Loucy (cell line): ENCODE measurements at regions not wholly inside any gene's neighbourhood (a gene's known extent, or its start where the extent isn't known, plus 50 kb on each side); places are given as distances from the start of the nearest gene placed in this dataset.

ENCODE experiments used
- H2AFZ ChIP-seq: fragments of 200-600 bp; sonication (generic); 2 replicates; pipeline ENCODE4 v1.6.0; 2016; ENCODE audit warnings: antibody characterized with exemption, mild to moderate bottlenecking, low read length, moderate library complexity
- H3F3A ChIP-seq: fragments of 200-600 bp; 2 replicates; pipeline ENCODE4 v1.6.0; 2016; ENCODE audit warnings: antibody characterized with exemption, low read depth, mild to moderate bottlenecking
- H3K27me3 ChIP-seq: fragments of 200-600 bp; sonication (generic); 2 replicates; pipeline ENCODE4 v1.6.1; 2014; ENCODE audit warnings: low read length, mild to moderate bottlenecking; ENCODE audit not compliant: insufficient read depth, poor library complexity, severe bottlenecking
- H3K36me3 ChIP-seq: fragments of 200-600 bp; sonication (generic); 2 replicates; pipeline ENCODE4 v1.6.1; 2016; ENCODE audit warnings: low read length; ENCODE audit not compliant: insufficient read depth
- H3K4me1 ChIP-seq: fragments of 200-600 bp; sonication (generic); 2 replicates; pipeline ENCODE4 v1.5.1; 2014; ENCODE audit warnings: low read length, mild to moderate bottlenecking; ENCODE audit not compliant: insufficient read depth, poor library complexity, severe bottlenecking
- H3K4me2 ChIP-seq: fragments of 200-600 bp; sonication (generic); 2 replicates; pipeline ENCODE4 v1.6.0; 2014; ENCODE audit warnings: antibody characterized with exemption, low read length, low read depth, mild to moderate bottlenecking; ENCODE audit not compliant: poor library complexity, severe bottlenecking
- H3K4me3 ChIP-seq: fragments of 200-600 bp; sonication (generic); 2 replicates; pipeline ENCODE4 v1.5.1; 2014; ENCODE audit warnings: low read length, mild to moderate bottlenecking, mixed read lengths; ENCODE audit not compliant: poor library complexity, severe bottlenecking
- H3K79me2 ChIP-seq: fragments of 200-600 bp; sonication (generic); 2 replicates; pipeline ENCODE4 v1.6.1; 2014; ENCODE audit warnings: low read length; ENCODE audit not compliant: insufficient read depth
- H3K9ac ChIP-seq: fragments of 200-600 bp; sonication (generic); 2 replicates; pipeline ENCODE4 v1.6.0; 2014; ENCODE audit warnings: mild to moderate bottlenecking, low read depth, low read length, moderate library complexity; ENCODE audit not compliant: poor library complexity, severe bottlenecking
- H3K9me2 ChIP-seq: fragments of 200-600 bp; sonication (generic); replicated peaks from 2 replicates; pipeline ENCODE4 v1.6.1; 2016; ENCODE audit warnings: low read depth, low read length, mixed read lengths
- H3K9me3 ChIP-seq: fragments of 200-600 bp; sonication (generic); 2 replicates; pipeline ENCODE4 v1.6.1; 2014; ENCODE audit warnings: mild to moderate bottlenecking, antibody characterized with exemption, low read length, low read depth; ENCODE audit not compliant: insufficient read depth
- H4K20me1 ChIP-seq: fragments of 200-600 bp; sonication (generic); 2 replicates; pipeline ENCODE4 v1.6.0; 2014; ENCODE audit warnings: antibody characterized with exemption, low read length, mild to moderate bottlenecking; ENCODE audit not compliant: insufficient read depth, poor library complexity, severe bottlenecking
- CTCF ChIP-seq: fragments of 200-600 bp; sonication (generic); conservative IDR thresholded peaks from 2 replicates; pipeline ENCODE4 v1.5.1; 2014; ENCODE audit warnings: mild to moderate bottlenecking, antibody characterized with exemption, low read length
- EZH2phosphoT487 ChIP-seq: fragments of 200-600 bp; IDR thresholded peaks from 2 replicates; pipeline ENCODE4 v1.6.1; 2018; ENCODE audit warnings: antibody characterized with exemption, mild to moderate bottlenecking, moderate library complexity, borderline replicate concordance

DNA sequence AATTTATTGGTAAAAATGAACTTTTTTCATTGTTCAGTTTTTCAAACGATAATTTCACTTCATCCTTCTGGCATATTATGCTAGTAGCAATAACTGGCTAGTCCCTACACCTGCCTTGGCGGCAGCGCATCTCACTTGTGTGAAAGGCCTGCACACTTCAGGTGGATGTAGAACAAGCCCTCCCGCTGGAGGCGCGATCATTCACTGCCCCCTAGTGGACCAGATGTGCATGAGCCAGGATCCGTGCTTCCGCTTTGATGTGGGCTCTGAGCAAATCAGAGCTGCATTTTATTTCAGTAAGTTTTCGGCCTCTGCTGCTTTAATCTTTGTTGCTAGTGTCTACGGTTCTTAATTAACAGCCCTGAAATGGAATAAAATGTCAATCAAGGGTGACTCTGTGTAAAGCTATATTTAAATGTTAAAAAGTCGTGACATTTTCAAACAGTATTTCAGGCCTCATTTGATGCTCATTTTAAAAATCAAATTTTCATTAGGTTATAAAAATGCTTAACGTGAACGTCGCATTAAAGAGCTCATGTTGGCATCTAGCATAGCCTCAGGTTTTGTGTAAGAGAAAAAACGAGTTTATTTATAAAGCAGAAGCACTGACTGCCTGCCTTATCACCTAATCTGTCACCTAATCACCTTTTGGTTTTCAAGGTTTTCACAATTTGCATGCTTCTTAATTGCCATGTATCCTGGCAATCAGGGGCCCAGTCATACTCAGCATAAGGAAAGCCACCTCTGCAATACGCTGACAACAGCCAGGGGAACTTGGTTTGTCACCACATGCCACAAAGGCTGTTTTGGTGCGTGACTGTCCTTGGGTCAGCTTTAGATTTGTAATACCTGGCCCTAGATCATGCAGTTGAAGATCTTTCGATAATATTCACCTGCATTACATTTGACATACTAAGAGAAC lies 112.2 kb downstream of the TEX26 start:
- Histone ChIP-seq H3K79me2 (no peaks in the 10 kb centered on the region), H3K4me2 (peak overlapping the region; percentile 60), H2AFZ (no peak overlapping the region), H3K4me3 (no peak overlapping the region), H3K9me2 (no peaks in the 10 kb centered on the region), H3K4me1 (peaks cover 27% of the 10 kb centered on the region), H3K27me3 (peaks cover 31% of the 10 kb centered on the region), H4K20me1 (no peaks in the 10 kb centered on the region), H3K9ac (no peak overlapping the region), H3K36me3 (no peaks in the 10 kb centered on the region), H3K9me3 (no peaks in the 10 kb centered on the region), H3F3A (no peaks in the 10 kb centered on the region)
- no peak for TF ChIP-seq EZH2phosphoT487
- peak; percentile 99 for TF ChIP-seq CTCF

DNA sequence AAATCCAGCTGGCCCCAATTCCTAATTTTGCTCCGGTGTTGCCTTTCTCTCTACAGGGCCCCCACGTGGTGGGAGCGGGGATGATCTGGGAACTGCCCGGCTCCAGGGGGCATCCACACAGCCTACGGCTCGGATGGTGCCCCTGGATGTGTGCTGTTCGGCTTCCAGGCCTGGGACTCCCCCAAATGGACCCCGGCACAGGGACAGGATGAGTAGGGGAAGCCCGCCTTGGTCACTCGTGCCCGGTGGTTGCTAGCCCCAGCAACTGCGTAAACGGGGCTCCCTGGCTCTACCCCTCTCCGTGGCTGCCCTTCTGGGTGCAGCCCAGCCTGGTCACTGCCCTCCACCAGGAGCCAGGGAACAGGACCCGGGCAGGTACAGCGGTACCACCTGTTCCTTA lies 111.5 kb downstream of the TEX26 start:
- Histone ChIP-seq H3K79me2 (no peaks in the 10 kb centered on the region), H4K20me1 (no peaks in the 10 kb centered on the region), H3K4me2 (no peak overlapping the region), H3F3A (no peaks in the 10 kb centered on the region), H3K27me3 (peaks cover 34% of the 10 kb centered on the region), H2AFZ (no peak overlapping the region), H3K9me3 (no peaks in the 10 kb centered on the region), H3K4me1 (peaks cover 34% of the 10 kb centered on the region), H3K36me3 (no peaks in the 10 kb centered on the region), H3K9ac (no peak overlapping the region), H3K4me3 (no peak overlapping the region), H3K9me2 (no peaks in the 10 kb centered on the region)
- no peak for TF ChIP-seq CTCF
- no peak for TF ChIP-seq EZH2phosphoT487

GRCh38 chr13:31042481-31043165 lies 110.2 kb downstream of the TEX26 start:
- H3K9ac ChIP-seq = no peak overlapping the region
- H3F3A ChIP-seq = no peaks in the 10 kb centered on the region
- H3K9me3 ChIP-seq = no peaks in the 10 kb centered on the region
- no peaks in the 10 kb centered on the region for H3K36me3 ChIP-seq
- H3K4me2 ChIP-seq = no peak overlapping the region
- H3K27me3 ChIP-seq = peaks cover 47% of the 10 kb centered on the region
- no peaks in the 10 kb centered on the region for H3K79me2 ChIP-seq
- TF ChIP-seq EZH2phosphoT487 = no peak
- no peak for TF ChIP-seq CTCF
- H3K9me2 ChIP-seq = no peaks in the 10 kb centered on the region
- H4K20me1 ChIP-seq = no peaks in the 10 kb centered on the region
- peaks cover 37% of the 10 kb centered on the region for H3K4me1 ChIP-seq
- no peak overlapping the region for H3K4me3 ChIP-seq
- H2AFZ ChIP-seq = no peak overlapping the region
